ENCODE measurements at regions not wholly inside any gene's neighbourhood (a gene's known extent, or its start where the extent isn't known, plus 50 kb on each side); places are given as distances from the start of the nearest gene placed in this dataset.
"Not testable (repeated sequence)": the region's sequence is repeated elsewhere in the genome, so short reads cannot be mapped to it uniquely, and the experiment has no call there.

- H3K4me3 Mint-ChIP-seq: no peak overlapping the region
- H3K27me3 Mint-ChIP-seq (ENCODE audit: low read depth, poor library complexity): peaks cover 12% of the 10 kb centered on the region
- no peak overlapping the region for H3K27ac Mint-ChIP-seq
- H3K36me3 Mint-ChIP-seq (ENCODE audit: low read depth): no peaks in the 10 kb centered on the region
- H3K4me1 Mint-ChIP-seq: no peaks in the 10 kb centered on the region
- TF ChIP-seq CTCF (IDR thresholded peaks at IDR 0.05): no peak
- peaks cover 7% of the 10 kb centered on the region for H3K9me3 Mint-ChIP-seq
- no peak for DNase-seq
These were observed 104.9 kb upstream of the PAXBP1 start for GRCh38 chr21:32876426-32876825.

GRCh38 chr21:32877888-32878287, 106.3 kb upstream of the PAXBP1 start:
- not testable (repeated sequence) for H3K4me1 Mint-ChIP-seq; H3K4me3 Mint-ChIP-seq; H3K27ac Mint-ChIP-seq; H3K36me3 Mint-ChIP-seq (ENCODE audit: low read depth); H3K9me3 Mint-ChIP-seq; DNase-seq
- H3K27me3 Mint-ChIP-seq (ENCODE audit: low read depth, poor library complexity): peaks cover 14% of the 10 kb centered on the region

- no peak for DNase-seq
- Mint-ChIP-seq H3K9me3 (peaks cover 7% of the 10 kb centered on the region), H3K27ac (no peak overlapping the region), H3K27me3 (ENCODE audit: low read depth, poor library complexity) (peaks cover 14% of the 10 kb centered on the region), H3K4me1 (no peaks in the 10 kb centered on the region), H3K36me3 (ENCODE audit: low read depth) (no peaks in the 10 kb centered on the region), H3K4me3 (no peak overlapping the region)
- TF ChIP-seq CTCF (IDR thresholded peaks at IDR 0.05): no peak
These were observed 107.1 kb upstream of the PAXBP1 start for GRCh38 chr21:32878661-32879060.

GRCh38 chr21:32881458-32881857, 109.9 kb upstream of the PAXBP1 start:
- H3K4me3 Mint-ChIP-seq: no peak overlapping the region
- no peak overlapping the region for H3K27ac Mint-ChIP-seq
- no peaks in the 10 kb centered on the region for H3K36me3 Mint-ChIP-seq (ENCODE audit: low read depth)
- no peak for DNase-seq
- H3K9me3 Mint-ChIP-seq: no peaks in the 10 kb centered on the region
- TF ChIP-seq CTCF (IDR thresholded peaks at IDR 0.05): no peak
- H3K4me1 Mint-ChIP-seq: peaks cover 9% of the 10 kb centered on the region
- H3K27me3 Mint-ChIP-seq (ENCODE audit: low read depth, poor library complexity): peaks cover 22% of the 10 kb centered on the region

- no peak for TF ChIP-seq CTCF (IDR thresholded peaks at IDR 0.05)
- H3K4me1 Mint-ChIP-seq: peaks cover 9% of the 10 kb centered on the region
- H3K27me3 Mint-ChIP-seq (ENCODE audit: low read depth, poor library complexity): peaks cover 23% of the 10 kb centered on the region
- no peaks in the 10 kb centered on the region for H3K36me3 Mint-ChIP-seq (ENCODE audit: low read depth)
- H3K4me3 Mint-ChIP-seq: no peak overlapping the region
- no peak overlapping the region for H3K27ac Mint-ChIP-seq
- no peak for DNase-seq
- no peaks in the 10 kb centered on the region for H3K9me3 Mint-ChIP-seq
These were observed 112.5 kb upstream of the PAXBP1 start for GRCh38 chr21:32884062-32884461.

GRCh38 chr21:32886339-32886738, 114.8 kb upstream of the PAXBP1 start:
- Mint-ChIP-seq H3K27ac (no peak overlapping the region), H3K4me3 (no peak overlapping the region), H3K36me3 (ENCODE audit: low read depth) (no peaks in the 10 kb centered on the region), H3K27me3 (ENCODE audit: low read depth, poor library complexity) (peaks cover 35% of the 10 kb centered on the region), H3K9me3 (no peaks in the 10 kb centered on the region), H3K4me1 (peaks cover 9% of the 10 kb centered on the region)
- no peak for TF ChIP-seq CTCF (IDR thresholded peaks at IDR 0.05)
- no peak for DNase-seq
